HepG2 (cell line): ENCODE measurements at regions not wholly inside any gene's neighbourhood (a gene's known extent, or its start where the extent isn't known, plus 50 kb on each side); places are given as distances from the start of the nearest gene placed in this dataset.

ENCODE experiments used
- NR3C1 ChIP-seq: sonication (generic); formaldehyde crosslinking; IDR thresholded peaks from 2 replicates; pipeline ENCODE4 v1.4.0; 2020; ENCODE audit warnings: missing genetic modification reagents
- TEAD2 ChIP-seq: sonication (generic); formaldehyde crosslinking; IDR thresholded peaks from 2 replicates; pipeline ENCODE4 v1.9.0; 2021; ENCODE audit warnings: missing genetic modification reagents
- ZBTB20 ChIP-seq: sonication (generic); formaldehyde crosslinking; IDR thresholded peaks from 2 replicates; pipeline ENCODE4 v1.8.1; 2023; ENCODE audit warnings: missing genetic modification reagents, low read depth, mild to moderate bottlenecking, borderline replicate concordance
- TF ChIP-seq, protein P1 (sequence below): sonication (generic); formaldehyde crosslinking; IDR thresholded peaks from 2 replicates; pipeline ENCODE4 v1.5.0; 2020; ENCODE audit warnings: mild to moderate bottlenecking, missing genetic modification reagents, borderline replicate concordance
- TF ChIP-seq, protein P2 (sequence below), 2 experiments: IDR thresholded peaks; 2 replicates each; pipeline ENCODE4 v1.6.1; 2011 to 2012; ENCODE audit warnings: low read length in 2 of 2, borderline replicate concordance in 1 of 2, low read depth in 1 of 2, mild to moderate bottlenecking in 1 of 2, moderate library complexity in 1 of 2

DNA sequence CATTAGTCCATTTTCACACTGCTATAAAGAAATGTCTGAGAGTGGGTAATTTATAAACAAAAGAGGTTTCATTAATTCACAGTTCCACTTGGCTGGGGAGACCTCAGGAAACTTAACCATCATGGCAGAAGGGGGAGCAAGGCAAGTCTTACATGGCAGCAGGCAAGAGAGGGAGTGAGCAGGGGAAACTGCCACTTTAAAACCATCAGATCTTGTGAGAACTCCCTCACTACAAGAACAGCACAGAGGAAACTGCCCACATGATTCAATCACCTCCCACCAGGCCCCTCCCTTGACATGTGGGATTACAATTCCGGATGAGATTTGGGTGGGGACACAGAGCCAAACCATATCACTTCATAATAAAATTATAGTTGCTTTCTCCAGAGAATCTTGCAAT, 365.5 kb upstream of the ID2 start (continued):
- TF ChIP-seq, protein P1, sequence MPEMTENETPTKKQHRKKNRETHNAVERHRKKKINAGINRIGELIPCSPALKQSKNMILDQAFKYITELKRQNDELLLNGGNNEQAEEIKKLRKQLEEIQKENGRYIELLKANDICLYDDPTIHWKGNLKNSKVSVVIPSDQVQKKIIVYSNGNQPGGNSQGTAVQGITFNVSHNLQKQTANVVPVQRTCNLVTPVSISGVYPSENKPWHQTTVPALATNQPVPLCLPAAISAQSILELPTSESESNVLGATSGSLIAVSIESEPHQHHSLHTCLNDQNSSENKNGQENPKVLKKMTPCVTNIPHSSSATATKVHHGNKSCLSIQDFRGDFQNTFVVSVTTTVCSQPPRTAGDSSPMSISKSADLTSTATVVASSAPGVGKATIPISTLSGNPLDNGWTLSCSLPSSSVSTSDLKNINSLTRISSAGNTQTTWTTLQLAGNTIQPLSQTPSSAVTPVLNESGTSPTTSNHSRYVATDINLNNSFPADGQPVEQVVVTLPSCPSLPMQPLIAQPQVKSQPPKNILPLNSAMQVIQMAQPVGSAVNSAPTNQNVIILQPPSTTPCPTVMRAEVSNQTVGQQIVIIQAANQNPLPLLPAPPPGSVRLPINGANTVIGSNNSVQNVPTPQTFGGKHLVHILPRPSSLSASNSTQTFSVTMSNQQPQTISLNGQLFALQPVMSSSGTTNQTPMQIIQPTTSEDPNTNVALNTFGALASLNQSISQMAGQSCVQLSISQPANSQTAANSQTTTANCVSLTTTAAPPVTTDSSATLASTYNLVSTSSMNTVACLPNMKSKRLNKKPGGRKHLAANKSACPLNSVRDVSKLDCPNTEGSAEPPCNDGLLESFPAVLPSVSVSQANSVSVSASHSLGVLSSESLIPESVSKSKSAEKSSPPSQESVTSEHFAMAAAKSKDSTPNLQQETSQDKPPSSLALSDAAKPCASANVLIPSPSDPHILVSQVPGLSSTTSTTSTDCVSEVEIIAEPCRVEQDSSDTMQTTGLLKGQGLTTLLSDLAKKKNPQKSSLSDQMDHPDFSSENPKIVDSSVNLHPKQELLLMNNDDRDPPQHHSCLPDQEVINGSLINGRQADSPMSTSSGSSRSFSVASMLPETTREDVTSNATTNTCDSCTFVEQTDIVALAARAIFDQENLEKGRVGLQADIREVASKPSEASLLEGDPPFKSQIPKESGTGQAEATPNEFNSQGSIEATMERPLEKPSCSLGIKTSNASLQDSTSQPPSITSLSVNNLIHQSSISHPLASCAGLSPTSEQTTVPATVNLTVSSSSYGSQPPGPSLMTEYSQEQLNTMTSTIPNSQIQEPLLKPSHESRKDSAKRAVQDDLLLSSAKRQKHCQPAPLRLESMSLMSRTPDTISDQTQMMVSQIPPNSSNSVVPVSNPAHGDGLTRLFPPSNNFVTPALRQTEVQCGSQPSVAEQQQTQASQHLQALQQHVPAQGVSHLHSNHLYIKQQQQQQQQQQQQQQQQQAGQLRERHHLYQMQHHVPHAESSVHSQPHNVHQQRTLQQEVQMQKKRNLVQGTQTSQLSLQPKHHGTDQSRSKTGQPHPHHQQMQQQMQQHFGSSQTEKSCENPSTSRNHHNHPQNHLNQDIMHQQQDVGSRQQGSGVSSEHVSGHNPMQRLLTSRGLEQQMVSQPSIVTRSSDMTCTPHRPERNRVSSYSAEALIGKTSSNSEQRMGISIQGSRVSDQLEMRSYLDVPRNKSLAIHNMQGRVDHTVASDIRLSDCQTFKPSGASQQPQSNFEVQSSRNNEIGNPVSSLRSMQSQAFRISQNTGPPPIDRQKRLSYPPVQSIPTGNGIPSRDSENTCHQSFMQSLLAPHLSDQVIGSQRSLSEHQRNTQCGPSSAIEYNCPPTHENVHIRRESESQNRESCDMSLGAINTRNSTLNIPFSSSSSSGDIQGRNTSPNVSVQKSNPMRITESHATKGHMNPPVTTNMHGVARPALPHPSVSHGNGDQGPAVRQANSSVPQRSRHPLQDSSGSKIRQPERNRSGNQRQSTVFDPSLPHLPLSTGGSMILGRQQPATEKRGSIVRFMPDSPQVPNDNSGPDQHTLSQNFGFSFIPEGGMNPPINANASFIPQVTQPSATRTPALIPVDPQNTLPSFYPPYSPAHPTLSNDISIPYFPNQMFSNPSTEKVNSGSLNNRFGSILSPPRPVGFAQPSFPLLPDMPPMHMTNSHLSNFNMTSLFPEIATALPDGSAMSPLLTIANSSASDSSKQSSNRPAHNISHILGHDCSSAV, result no peak
- no peak for TF ChIP-seq NR3C1 (CRISPR knock-in tag)
- no peak for TF ChIP-seq ZBTB20 (CRISPR knock-in tag)
- no peak for TF ChIP-seq TEAD2 (CRISPR knock-in tag)
- TF ChIP-seq, protein P2, sequence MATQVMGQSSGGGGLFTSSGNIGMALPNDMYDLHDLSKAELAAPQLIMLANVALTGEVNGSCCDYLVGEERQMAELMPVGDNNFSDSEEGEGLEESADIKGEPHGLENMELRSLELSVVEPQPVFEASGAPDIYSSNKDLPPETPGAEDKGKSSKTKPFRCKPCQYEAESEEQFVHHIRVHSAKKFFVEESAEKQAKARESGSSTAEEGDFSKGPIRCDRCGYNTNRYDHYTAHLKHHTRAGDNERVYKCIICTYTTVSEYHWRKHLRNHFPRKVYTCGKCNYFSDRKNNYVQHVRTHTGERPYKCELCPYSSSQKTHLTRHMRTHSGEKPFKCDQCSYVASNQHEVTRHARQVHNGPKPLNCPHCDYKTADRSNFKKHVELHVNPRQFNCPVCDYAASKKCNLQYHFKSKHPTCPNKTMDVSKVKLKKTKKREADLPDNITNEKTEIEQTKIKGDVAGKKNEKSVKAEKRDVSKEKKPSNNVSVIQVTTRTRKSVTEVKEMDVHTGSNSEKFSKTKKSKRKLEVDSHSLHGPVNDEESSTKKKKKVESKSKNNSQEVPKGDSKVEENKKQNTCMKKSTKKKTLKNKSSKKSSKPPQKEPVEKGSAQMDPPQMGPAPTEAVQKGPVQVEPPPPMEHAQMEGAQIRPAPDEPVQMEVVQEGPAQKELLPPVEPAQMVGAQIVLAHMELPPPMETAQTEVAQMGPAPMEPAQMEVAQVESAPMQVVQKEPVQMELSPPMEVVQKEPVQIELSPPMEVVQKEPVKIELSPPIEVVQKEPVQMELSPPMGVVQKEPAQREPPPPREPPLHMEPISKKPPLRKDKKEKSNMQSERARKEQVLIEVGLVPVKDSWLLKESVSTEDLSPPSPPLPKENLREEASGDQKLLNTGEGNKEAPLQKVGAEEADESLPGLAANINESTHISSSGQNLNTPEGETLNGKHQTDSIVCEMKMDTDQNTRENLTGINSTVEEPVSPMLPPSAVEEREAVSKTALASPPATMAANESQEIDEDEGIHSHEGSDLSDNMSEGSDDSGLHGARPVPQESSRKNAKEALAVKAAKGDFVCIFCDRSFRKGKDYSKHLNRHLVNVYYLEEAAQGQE (IDR thresholded peaks at IDR 0.05; ENCODE audit: borderline replicate concordance in 1 of 2, low read depth in 1 of 2, low read length in 2 of 2), result no peak
